ENCODE measurements at regions not wholly inside any gene's neighbourhood (a gene's known extent, or its start where the extent isn't known, plus 50 kb on each side); places are given as distances from the start of the nearest gene placed in this dataset.

DNA sequence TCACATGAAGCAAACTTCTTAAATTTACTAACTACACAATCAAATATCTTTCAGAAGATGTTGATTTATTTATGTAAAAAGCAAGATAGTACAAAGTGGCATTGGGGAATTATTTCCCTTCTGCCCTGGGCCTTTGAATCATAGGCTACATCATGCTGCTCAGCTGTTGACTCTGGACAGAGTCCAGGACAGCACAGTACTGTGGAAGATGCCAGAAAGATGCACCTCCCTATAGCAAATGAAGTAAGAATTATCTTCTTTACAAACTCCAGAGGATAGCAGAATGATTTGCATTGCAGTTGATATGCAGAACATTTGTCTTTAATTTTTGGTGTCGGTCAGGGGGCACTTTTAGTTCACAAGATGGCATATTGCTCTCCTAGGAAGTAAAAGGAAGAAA, 1354.5 kb upstream of the ZEB2 start:
- H3K27ac ChIP-seq (ENCODE audit: extremely low read depth, low read depth, low read length), result no peak overlapping the region
- H3K9me3 ChIP-seq (ENCODE audit: control insufficient read depth, insufficient read depth, low read depth, low read length), result no peaks in the 10 kb centered on the region
- H3K36me3 ChIP-seq (ENCODE audit: control insufficient read depth in 2 of 2, insufficient read depth in 1 of 2, low read length in 2 of 2), result no peaks in the 10 kb centered on the region
- TF ChIP-seq REPIN1 (tag by site-specific recombination; IDR thresholded peaks at IDR 0.05; ENCODE audit: low read depth) (no peak), HOXC10 (CRISPR knock-in tag; IDR thresholded peaks at IDR 0.05) (no peak), ZNF747 (tag by site-specific recombination; IDR thresholded peaks at IDR 0.05) (no peak)
- ChIA-PET CTCF (interaction anchor here (0.6 kb wide), 1 partner anchor 1411 kb away, joined by 4 read pairs; no protein-coding TSS in a partner anchor), POLR2A (no interaction called here)
- H3K4me3 ChIP-seq (ENCODE audit: low read depth, low read length), result no peak overlapping the region
- no peaks in the 10 kb centered on the region for H3K4me1 ChIP-seq (ENCODE audit: control insufficient read depth, insufficient read depth, low read length)

DNA sequence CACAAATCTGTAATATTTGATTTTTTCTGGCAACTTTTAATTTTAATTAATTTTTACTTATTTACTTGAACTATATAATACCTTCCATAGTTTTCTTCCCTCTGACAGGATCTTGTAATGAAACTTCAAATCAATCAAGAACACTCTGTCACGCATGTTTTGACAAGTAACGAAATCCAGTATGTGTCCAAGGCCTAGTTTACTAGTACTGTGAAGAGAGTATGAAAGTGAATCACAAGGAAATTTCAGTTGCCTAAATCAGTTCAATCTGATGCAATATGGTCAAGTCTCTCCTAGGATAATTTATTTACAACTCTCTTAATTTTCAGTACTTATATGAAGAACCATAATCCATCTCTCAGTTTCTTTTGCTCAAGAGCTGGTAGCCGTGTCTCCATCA, 1344.6 kb upstream of the ZEB2 start:
- Histone ChIP-seq H3K36me3 (ENCODE audit: control insufficient read depth in 2 of 2, insufficient read depth in 1 of 2, low read length in 2 of 2) (no peaks in the 10 kb centered on the region), H3K27ac (ENCODE audit: extremely low read depth, low read depth, low read length) (no peak overlapping the region), H3K9me3 (ENCODE audit: control insufficient read depth, insufficient read depth, low read depth, low read length) (no peaks in the 10 kb centered on the region), H3K4me3 (ENCODE audit: low read depth, low read length) (no peak overlapping the region), H3K4me1 (ENCODE audit: control insufficient read depth, insufficient read depth, low read length) (no peaks in the 10 kb centered on the region)
- ChIA-PET CTCF (interaction anchor here (0.5 to 0.7 kb wide), 2 partner anchors 62 to 571 kb away, joined by 3 to 4 read pairs; no protein-coding TSS in a partner anchor), POLR2A (no interaction called here)
- no peak for TF ChIP-seq ZNF660 (tag by site-specific recombination; IDR thresholded peaks at IDR 0.05)

DNA sequence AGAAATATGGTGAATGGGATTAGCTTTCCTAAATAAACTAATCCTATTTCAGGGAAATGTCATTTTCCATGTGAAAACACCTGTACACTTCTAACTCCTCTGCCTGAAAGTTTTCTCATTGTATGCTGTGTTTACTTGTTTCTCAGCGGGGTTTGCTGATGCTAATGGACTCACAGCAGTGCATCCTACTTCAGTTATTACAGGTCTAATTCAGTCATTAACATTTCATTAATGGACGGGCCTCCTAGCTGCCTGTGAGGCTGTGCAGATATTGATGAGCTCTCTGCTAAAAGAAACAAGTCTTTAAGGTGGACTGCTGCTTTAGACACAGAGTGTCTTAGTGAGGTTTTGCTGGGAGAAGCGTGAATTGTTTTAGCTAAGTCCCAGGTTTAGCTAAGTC, 1342.0 kb upstream of the ZEB2 start:
- H3K9me3 ChIP-seq (ENCODE audit: control insufficient read depth, insufficient read depth, low read depth, low read length), result no peaks in the 10 kb centered on the region
- no peak overlapping the region for H3K27ac ChIP-seq (ENCODE audit: extremely low read depth, low read depth, low read length)
- no peaks in the 10 kb centered on the region for H3K4me1 ChIP-seq (ENCODE audit: control insufficient read depth, insufficient read depth, low read length)
- TF ChIP-seq ZNF366 (tag by site-specific recombination; conservative IDR thresholded peaks at IDR 0.05), result no peak
- no peak for TF ChIP-seq ZNF335 (tag by site-specific recombination; conservative IDR thresholded peaks at IDR 0.05)
- CTCF ChIA-PET, result no interaction called here
- H3K36me3 ChIP-seq (ENCODE audit: control insufficient read depth in 2 of 2, insufficient read depth in 1 of 2, low read length in 2 of 2), result no peaks in the 10 kb centered on the region
- H3K4me3 ChIP-seq (ENCODE audit: low read depth, low read length), result no peak overlapping the region
- POLR2A ChIA-PET, result no interaction called here

DNA sequence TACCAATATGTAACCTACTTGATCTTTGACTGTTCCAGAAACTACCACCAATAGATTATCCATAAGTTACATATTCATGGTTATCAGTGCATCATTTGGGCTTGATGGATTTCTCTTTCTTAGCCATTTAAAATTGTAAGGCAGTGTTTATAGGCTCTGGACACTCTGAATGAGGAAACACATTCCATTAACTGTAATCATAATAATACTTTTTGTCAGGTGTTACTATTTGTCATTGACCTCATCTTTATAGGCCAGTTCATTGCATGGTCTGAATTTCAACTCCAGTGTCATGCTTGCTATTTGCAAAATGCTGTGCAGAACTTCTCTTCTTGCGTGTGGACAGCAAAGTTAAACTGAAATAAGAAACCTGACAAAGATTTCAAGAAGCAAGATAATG, 1340.2 kb upstream of the ZEB2 start:
- Histone ChIP-seq H3K4me1 (ENCODE audit: control insufficient read depth, insufficient read depth, low read length) (no peaks in the 10 kb centered on the region), H3K9me3 (ENCODE audit: control insufficient read depth, insufficient read depth, low read depth, low read length) (no peaks in the 10 kb centered on the region), H3K4me3 (ENCODE audit: low read depth, low read length) (no peak overlapping the region), H3K36me3 (ENCODE audit: control insufficient read depth in 2 of 2, insufficient read depth in 1 of 2, low read length in 2 of 2) (no peaks in the 10 kb centered on the region), H3K27ac (ENCODE audit: extremely low read depth, low read depth, low read length) (no peak overlapping the region)
- CTCF ChIA-PET, result no interaction called here
- POLR2A ChIA-PET, result no interaction called here
- TF ChIP-seq ZNF132 (tag by site-specific recombination; IDR thresholded peaks at IDR 0.05; ENCODE audit: borderline replicate concordance), result no peak
- TF ChIP-seq BCL11A (tag by site-specific recombination; IDR thresholded peaks at IDR 0.05; ENCODE audit: low read depth), result no peak
- no peak for TF ChIP-seq TCF7L2 (IDR thresholded peaks at IDR 0.05; ENCODE audit: borderline replicate concordance, low read depth, low read length)
- no peak for TF ChIP-seq REST (tag by site-specific recombination; IDR thresholded peaks at IDR 0.05)
- TF ChIP-seq ZNF658 (tag by site-specific recombination; IDR thresholded peaks at IDR 0.05), result no peak
- no peak for TF ChIP-seq ZNF704 (tag by site-specific recombination; IDR thresholded peaks at IDR 0.05)
- TF ChIP-seq, protein P1, sequence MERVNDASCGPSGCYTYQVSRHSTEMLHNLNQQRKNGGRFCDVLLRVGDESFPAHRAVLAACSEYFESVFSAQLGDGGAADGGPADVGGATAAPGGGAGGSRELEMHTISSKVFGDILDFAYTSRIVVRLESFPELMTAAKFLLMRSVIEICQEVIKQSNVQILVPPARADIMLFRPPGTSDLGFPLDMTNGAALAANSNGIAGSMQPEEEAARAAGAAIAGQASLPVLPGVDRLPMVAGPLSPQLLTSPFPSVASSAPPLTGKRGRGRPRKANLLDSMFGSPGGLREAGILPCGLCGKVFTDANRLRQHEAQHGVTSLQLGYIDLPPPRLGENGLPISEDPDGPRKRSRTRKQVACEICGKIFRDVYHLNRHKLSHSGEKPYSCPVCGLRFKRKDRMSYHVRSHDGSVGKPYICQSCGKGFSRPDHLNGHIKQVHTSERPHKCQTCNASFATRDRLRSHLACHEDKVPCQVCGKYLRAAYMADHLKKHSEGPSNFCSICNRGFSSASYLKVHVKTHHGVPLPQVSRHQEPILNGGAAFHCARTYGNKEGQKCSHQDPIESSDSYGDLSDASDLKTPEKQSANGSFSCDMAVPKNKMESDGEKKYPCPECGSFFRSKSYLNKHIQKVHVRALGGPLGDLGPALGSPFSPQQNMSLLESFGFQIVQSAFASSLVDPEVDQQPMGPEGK (tag by site-specific recombination; IDR thresholded peaks at IDR 0.05), result no peak
- TF ChIP-seq, protein P2, sequence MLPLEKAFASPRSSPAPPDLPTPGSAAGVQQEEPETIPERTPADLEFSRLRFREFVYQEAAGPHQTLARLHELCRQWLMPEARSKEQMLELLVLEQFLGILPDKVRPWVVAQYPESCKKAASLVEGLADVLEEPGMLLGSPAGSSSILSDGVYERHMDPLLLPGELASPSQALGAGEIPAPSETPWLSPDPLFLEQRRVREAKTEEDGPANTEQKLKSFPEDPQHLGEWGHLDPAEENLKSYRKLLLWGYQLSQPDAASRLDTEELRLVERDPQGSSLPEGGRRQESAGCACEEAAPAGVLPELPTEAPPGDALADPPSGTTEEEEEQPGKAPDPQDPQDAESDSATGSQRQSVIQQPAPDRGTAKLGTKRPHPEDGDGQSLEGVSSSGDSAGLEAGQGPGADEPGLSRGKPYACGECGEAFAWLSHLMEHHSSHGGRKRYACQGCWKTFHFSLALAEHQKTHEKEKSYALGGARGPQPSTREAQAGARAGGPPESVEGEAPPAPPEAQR (tag by site-specific recombination; IDR thresholded peaks at IDR 0.05), result no peak
- no peak for TF ChIP-seq ZNF146 (tag by site-specific recombination; IDR thresholded peaks at IDR 0.05)
- no peak for TF ChIP-seq ZNF23 (tag by site-specific recombination; IDR thresholded peaks at IDR 0.05; ENCODE audit: borderline replicate concordance)
- no peak for TF ChIP-seq ZNF830 (tag by site-specific recombination; IDR thresholded peaks at IDR 0.05; ENCODE audit: low read depth)
- TF ChIP-seq ZNF48 (tag by site-specific recombination; IDR thresholded peaks at IDR 0.05), result no peak
- TF ChIP-seq ZNF214 (tag by site-specific recombination; IDR thresholded peaks at IDR 0.05; ENCODE audit: borderline replicate concordance), result no peak
- no peak for TF ChIP-seq ZNF792 (tag by site-specific recombination; IDR thresholded peaks at IDR 0.05)
- TF ChIP-seq ZNF140 (tag by site-specific recombination; IDR thresholded peaks at IDR 0.05), result no peak

Data from HEK293 (cell line).